ENCODE measurements at regions not wholly inside any gene's neighbourhood (a gene's known extent, or its start where the extent isn't known, plus 50 kb on each side); places are given as distances from the start of the nearest gene placed in this dataset.
"Not testable (repeated sequence)": the region's sequence is repeated elsewhere in the genome, so short reads cannot be mapped to it uniquely, and the experiment has no call there.

DNA sequence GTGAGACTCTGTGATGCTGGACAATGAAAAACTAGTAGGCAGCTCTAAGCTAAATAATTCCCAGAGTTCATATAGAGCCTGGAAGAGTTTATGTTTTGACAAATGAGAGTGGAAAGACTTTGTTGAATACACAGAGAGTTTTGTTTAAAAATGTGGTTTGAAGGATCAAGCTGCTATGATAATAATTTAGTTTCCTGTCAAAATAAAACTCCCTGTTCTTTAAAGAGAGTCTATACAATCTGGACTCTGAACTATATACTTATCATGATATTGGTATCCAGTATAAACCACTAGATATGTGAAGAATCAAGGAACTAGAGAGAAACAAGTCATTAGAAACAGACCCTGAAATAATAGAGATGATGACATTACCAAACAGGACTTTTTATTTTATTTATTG lies 158.6 kb downstream of the C4orf33 start:
- DNase-seq: no peak

DNA sequence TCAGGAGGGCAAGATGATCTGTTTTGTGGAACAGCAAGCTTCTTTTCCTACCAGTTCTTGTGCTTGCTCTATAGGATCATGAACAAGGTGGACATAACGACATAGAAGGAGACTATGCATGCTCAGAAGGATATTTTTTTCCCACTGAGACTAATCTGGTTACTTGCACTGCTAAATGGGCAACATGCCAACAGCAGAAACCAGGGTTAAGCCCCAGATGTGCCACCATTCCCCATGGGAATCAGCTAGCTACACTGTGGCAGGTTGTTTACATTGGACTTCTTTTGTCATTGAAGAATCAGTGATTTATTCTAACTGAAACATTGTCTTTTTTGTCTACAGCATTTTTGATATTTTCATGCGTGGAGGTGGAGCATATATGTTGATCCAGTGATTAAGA lies 165.6 kb downstream of the C4orf33 start:
- no peak for DNase-seq

- no peak for DNase-seq
These were observed 168.2 kb downstream of the C4orf33 start for GRCh38 chr4:129264008-129264657.

- DNase-seq: no peak
These were observed 182.9 kb downstream of the C4orf33 start for GRCh38 chr4:129278868-129279267.

DNA sequence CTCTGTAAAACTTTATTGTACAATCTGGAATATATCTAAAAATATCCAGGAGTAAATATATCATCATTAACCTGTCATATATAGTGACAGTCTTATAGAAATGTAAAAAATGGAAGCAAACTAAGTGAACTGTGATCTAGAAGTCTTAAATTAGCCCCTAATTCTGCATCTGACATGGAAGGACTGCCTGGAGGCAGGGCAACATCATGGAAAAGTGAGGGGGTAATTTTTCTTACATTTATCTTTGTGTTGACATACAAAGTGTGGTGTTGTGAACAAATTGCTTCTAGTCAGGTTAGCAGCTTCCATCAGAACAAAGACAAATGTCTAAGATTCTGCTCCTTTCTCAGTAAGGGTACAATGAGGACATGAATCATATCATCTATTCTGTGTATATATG lies 186.3 kb downstream of the C4orf33 start:
- DNase-seq: no peak

GRCh38 chr4:129292194-129292593 lies 196.2 kb downstream of the C4orf33 start:
- DNase-seq: not testable (repeated sequence)

GRCh38 chr4:129314781-129315180 lies 218.8 kb downstream of the C4orf33 start:
- no peak for DNase-seq

DNA sequence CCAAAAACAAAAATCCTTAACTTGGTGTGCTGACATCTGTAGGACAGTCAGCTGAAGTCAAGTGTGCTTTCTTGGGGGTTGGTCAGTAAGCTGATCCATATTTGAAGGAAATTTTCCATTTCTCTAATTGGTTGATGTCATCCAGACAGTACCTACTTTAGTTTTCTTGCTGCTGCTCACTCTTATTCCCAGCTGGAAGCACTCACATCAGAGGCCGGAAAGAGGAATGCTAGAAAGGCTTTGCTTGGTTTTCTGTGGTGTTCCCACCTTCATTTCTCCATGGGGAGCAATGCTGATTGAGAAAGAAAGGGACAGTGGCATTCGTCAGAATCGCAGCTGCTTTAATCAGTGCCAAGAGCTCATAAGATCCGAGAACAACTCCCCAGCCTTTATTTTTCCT lies 227.0 kb downstream of the C4orf33 start:
- DNase-seq: no peak

DNA sequence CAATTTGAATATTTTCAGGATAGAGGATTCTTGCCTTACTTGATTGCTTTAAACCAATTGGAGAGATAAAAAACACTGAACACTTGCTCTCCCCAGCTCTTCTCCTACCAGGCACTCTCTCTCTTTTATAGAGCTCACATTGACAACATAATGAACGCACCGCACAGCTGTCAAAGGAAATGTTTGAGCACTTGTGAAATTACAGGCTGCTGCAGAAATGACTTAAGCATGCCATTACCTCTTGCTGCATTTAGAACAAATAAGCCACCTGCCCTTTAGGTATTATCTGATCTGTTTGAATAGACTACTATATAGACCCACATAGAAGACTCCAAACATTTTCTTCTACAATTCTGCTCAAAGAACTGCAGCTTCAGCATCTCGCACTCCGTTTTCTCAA lies 227.7 kb downstream of the C4orf33 start:
- no peak for DNase-seq

- no peak for DNase-seq
These were observed 230.9 kb downstream of the C4orf33 start for GRCh38 chr4:129326571-129327460.

DNA sequence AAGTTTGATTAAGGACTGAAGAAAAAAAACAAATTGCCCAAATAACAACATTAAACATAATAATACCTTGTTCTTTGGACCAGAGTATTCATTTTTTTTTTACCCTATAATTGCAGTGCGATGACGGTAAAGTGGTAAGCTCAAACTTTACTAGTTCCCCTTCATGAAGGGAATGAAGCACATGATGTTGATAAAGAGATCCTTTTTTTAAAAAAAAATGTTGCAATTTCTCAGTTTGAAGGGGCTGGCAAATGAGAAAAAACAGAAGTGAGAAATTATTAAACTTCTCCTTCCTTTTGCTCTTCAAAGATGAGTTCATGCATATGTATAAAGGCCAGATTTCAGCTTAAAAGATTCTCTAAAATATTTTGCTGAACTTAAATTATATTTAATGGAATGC lies 231.7 kb downstream of the C4orf33 start:
- DNase-seq: no peak

DNA sequence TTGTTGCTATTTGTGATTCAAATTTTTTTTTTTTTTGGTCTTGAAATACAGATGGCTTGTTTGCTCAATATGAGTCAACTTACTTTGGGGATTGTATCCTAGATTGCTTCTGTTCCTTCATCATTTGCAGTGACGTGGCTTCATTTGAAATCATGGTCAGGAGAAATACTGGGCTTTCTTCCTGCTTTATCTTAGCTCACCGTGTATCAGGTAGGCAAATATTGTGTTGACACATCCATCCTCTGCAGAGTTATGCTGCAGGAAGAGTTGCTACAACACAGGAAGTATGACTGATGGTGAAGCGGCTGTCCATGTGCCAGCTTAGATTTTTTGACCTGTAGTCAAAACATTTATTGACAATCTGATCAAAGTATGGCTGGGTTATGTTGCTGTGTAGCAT lies 232.2 kb downstream of the C4orf33 start:
- no peak for DNase-seq

DNA sequence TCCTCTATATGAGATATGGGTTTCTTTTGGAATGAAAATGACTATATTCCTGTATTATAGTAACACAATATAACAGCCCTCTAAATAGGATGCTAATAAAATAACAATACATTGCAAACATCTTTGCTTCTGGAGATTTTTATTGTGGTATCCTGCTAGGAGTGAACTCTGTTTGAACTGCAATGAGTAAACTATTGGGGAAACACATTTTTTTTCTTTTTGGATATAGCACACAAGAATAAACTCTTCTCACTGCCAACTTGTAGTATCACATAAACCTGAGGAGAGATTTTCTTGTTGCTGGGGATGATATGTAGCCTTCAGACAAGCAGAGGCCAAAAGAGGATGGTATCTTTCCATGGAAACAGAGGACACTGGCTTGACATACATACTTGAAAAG lies 238.2 kb downstream of the C4orf33 start:
- no peak for DNase-seq

DNA sequence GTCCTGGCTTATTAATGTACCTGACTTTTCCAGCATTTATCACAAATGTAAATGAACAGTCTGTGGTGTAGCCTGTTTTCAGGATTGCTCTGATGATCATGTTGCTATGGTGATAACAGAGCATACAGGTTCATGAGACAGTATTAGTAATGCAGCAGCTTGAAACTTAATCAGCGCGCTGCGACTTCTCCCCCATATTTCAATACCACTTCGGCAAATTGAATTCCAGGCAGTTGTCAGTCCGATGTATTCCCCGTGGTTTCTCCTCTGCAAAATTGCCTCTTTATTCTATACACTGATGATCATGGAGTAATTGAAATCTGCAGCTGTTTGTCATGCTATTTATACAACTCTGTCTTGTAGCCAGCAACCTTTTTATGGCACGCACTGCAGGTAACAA lies 239.3 kb downstream of the C4orf33 start:
- no peak for DNase-seq

- DNase-seq: no peak
These were observed 239.9 kb downstream of the C4orf33 start for GRCh38 chr4:129335818-129336217.

- no peak for DNase-seq
These were observed 240.7 kb downstream of the C4orf33 start for GRCh38 chr4:129336457-129337227.

- DNase-seq: no peak
These were observed 241.3 kb downstream of the C4orf33 start for GRCh38 chr4:129337228-129337620.

- no peak for DNase-seq
These were observed 247.0 kb downstream of the C4orf33 start for GRCh38 chr4:129342819-129343408.

GRCh38 chr4:129344058-129344457 lies 248.1 kb downstream of the C4orf33 start:
- no peak for DNase-seq

DNA sequence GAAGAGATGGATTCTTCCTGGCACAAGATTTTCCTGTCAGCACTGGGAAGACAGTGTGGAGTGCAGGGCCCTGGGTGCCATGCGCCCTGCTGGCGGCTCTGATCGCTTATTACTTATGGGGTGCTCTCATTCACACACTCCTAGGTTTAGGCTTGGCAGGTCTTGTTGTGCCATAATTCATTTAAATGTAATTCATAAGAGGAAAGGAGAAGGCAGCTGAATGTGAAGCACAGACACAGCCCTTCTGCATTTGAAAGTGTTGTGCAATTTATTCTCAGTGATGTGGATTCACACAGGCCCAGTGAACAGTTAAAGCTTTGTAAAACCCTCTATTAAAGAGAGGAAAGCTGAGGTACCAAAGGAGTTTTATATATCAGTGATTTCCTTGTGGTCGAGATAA lies 249.7 kb downstream of the C4orf33 start:
- no peak for DNase-seq

DNA sequence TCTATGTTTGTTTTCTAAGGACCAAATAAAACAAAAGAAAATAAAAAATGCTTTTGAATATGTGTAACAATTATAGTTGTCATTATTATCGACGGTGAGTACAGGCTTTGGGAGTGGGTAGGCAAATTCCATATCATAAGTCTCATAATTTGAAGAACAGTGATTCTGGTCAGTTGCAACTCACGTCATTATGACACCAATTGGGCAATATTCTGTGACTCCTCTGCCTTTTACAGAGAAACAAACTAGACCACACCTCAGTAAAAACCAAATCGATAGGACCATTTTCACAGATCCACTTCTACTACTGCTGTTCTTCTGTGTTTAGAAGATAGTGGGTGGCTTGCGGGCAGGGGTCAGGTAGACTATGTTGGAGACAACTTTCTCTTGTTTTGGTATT lies 250.1 kb downstream of the C4orf33 start:
- no peak for DNase-seq

GRCh38 chr4:129346734-129347133 lies 250.8 kb downstream of the C4orf33 start:
- DNase-seq: no peak
